Endothelial cell of umbilical vein (primary cell): ENCODE measurements at regions not wholly inside any gene's neighbourhood (a gene's known extent, or its start where the extent isn't known, plus 50 kb on each side); places are given as distances from the start of the nearest gene placed in this dataset.

Experiments used
- BruUV-seq: library from RNA; stranded (reverse); fragments of 400-500 nt; replicated peaks from 2 replicates; lab custom pipeline; 2021; lab: Mats Ljungman, UMichigan
- CTCF ChIA-PET: fragments of 300-600, 350-600 bp; sonication (Branson Sonifier 250); formaldehyde crosslinking; loops from one replicate; lab custom pipeline; 2021; ENCODE audit warnings: antibody characterized with exemption, inconsistent platforms; lab: Charles Lee
- POLR2A ChIA-PET: fragments of 300-600, 350-600 bp; sonication (Branson Sonifier 250); formaldehyde crosslinking; loops from one replicate; lab custom pipeline; 2021; ENCODE audit warnings: antibody characterized with exemption, inconsistent platforms; lab: Charles Lee
- DNase-seq: peaks from one replicate; pipeline ENCODE4 v3.0.0-alpha.2; 2011; ENCODE audit warnings: low read depth, low spot score
- FAIRE-seq: peaks from 2 replicates; lab custom pipeline; 2011; peaks lifted over from hg19 to GRCh38; lab: Jason Lieb, UNC
- H2AFZ ChIP-seq: 2 replicates; pipeline ENCODE4 v1.6.0; 2012; ENCODE audit warnings: low read depth, low read length, control low read depth, inconsistent platforms
- H3K27ac ChIP-seq: 2 replicates; pipeline ENCODE4 v1.5.1; 2011; ENCODE audit warnings: low read depth, mild to moderate bottlenecking, control low read depth, low read length, moderate library complexity; ENCODE audit not compliant: insufficient read depth
- H3K27me3 ChIP-seq, 2 experiments: 2 replicates each; pipeline versions ENCODE4 v1.6.0 to v1.6.1; 2011; ENCODE audit warnings: low read length in 2 of 2, mixed read lengths in 1 of 2; ENCODE audit not compliant: control insufficient read depth in 2 of 2, insufficient read depth in 2 of 2
- H3K36me3 ChIP-seq, 2 experiments: 2 replicates in 1 of 2; 3 replicates in 1 of 2; pipeline ENCODE4 v1.5.1; 2011; ENCODE audit warnings: low read length in 2 of 2, mild to moderate bottlenecking in 1 of 2, moderate library complexity in 1 of 2; ENCODE audit not compliant: control insufficient read depth in 2 of 2, insufficient read depth in 2 of 2; ENCODE audit errors: extremely low read depth in 1 of 2
- H3K4me1 ChIP-seq: 3 replicates; pipeline ENCODE4 v1.5.1; 2011; ENCODE audit warnings: mild to moderate bottlenecking, low read length; ENCODE audit not compliant: control insufficient read depth, insufficient read depth; ENCODE audit errors: extremely low read depth
- H3K4me2 ChIP-seq: 2 replicates; pipeline ENCODE4 v1.6.1; 2011; ENCODE audit warnings: low read length, control low read depth, mixed read lengths; ENCODE audit not compliant: insufficient read depth
- H3K4me3 ChIP-seq, 3 experiments: fragments of 200-600 bp in 1 of 3; sonication (generic), shearing (Covaris generic) in 1 of 3; replicated peaks in 1 of 3; 2 replicates each; pipeline ENCODE4 v1.5.1; 2011 to 2016; ENCODE audit warnings: control low read depth in 3 of 3, low read length in 3 of 3, mild to moderate bottlenecking in 2 of 3, inconsistent platforms in 1 of 3, low read depth in 1 of 3, moderate library complexity in 1 of 3; ENCODE audit not compliant: insufficient read depth in 1 of 3
- H3K79me2 ChIP-seq: 2 replicates; pipeline ENCODE4 v1.6.0; 2012; ENCODE audit warnings: low read length, inconsistent platforms; ENCODE audit not compliant: control insufficient read depth, insufficient read depth
- H3K9ac ChIP-seq: replicated peaks from 2 replicates; pipeline ENCODE3; 2011; ENCODE audit warnings: low read length, control low read depth; ENCODE audit not compliant: insufficient read depth; ENCODE audit errors: extremely low read depth
- H3K9me1 ChIP-seq: replicated peaks from 3 replicates; pipeline ENCODE4 v1.6.0; 2011; ENCODE audit warnings: mild to moderate bottlenecking, low read length; ENCODE audit not compliant: control insufficient read depth, insufficient read depth; ENCODE audit errors: extremely low read depth
- H3K9me3 ChIP-seq: replicated peaks from 2 replicates; pipeline ENCODE4 v1.5.1; 2012; ENCODE audit warnings: low read length, inconsistent platforms; ENCODE audit not compliant: control insufficient read depth, insufficient read depth
- H4K20me1 ChIP-seq: replicated peaks from 2 replicates; pipeline ENCODE3; 2011; ENCODE audit warnings: mild to moderate bottlenecking, low read length; ENCODE audit not compliant: control insufficient read depth, insufficient read depth; ENCODE audit errors: extremely low read depth
- CTCF ChIP-seq, 2 donors: IDR thresholded peaks; 1 replicate in 1 of 2; 2 replicates in 1 of 2; pipeline ENCODE4 v1.5.1; 2011; ENCODE audit warnings: low read length in 2 of 2, mild to moderate bottlenecking in 2 of 2, moderate library complexity in 2 of 2, control low read depth in 1 of 2, inconsistent platforms in 1 of 2, low read depth in 1 of 2; ENCODE audit not compliant: insufficient read depth in 1 of 2; ENCODE audit errors: extremely low read depth in 1 of 2
- EZH2 ChIP-seq: IDR thresholded peaks from 2 replicates; pipeline ENCODE4 v1.6.1; 2012; ENCODE audit warnings: borderline replicate concordance, low read depth, mild to moderate bottlenecking, moderate library complexity, low read length, inconsistent platforms; ENCODE audit not compliant: severe bottlenecking
- FOS ChIP-seq: IDR thresholded peaks from 2 replicates; pipeline ENCODE4 v1.6.1; 2011; ENCODE audit warnings: mild to moderate bottlenecking, low read length, moderate library complexity, borderline replicate concordance; ENCODE audit not compliant: insufficient read depth
- GATA2 ChIP-seq: IDR thresholded peaks from 2 replicates; pipeline ENCODE4 v1.7.0; 2011; ENCODE audit warnings: low read depth, mild to moderate bottlenecking, moderate library complexity, mixed read lengths, low read length; ENCODE audit not compliant: insufficient read length, insufficient read depth
- JUN ChIP-seq: IDR thresholded peaks from 2 replicates; pipeline ENCODE4 v1.6.1; 2011; ENCODE audit warnings: borderline replicate concordance, low read depth; ENCODE audit not compliant: insufficient read length, insufficient read depth
- MAX ChIP-seq: IDR thresholded peaks from 2 replicates; pipeline ENCODE4 v1.6.1; 2011; ENCODE audit not compliant: insufficient read depth, insufficient read length
- MYC ChIP-seq: IDR thresholded peaks from one replicate; pipeline ENCODE4 v1.6.1; 2011; ENCODE audit warnings: mild to moderate bottlenecking, low read depth, low read length
- POLR2A ChIP-seq: IDR thresholded peaks from 2 replicates; pipeline ENCODE4 v1.6.1; 2012; ENCODE audit warnings: low read depth, mild to moderate bottlenecking, control low read depth, low read length
- POLR2AphosphoS5 ChIP-seq: IDR thresholded peaks from 2 replicates; pipeline ENCODE4 v1.6.1; 2012; ENCODE audit warnings: low read depth, mild to moderate bottlenecking, control low read depth, low read length, moderate library complexity; ENCODE audit not compliant: insufficient read depth
- dilution Hi-C: fragments of 300-500 bp; cut with MboI; formaldehyde crosslinking; loops from one replicate; pipeline ENCODE4 v1.15.0; 2019; ENCODE audit warnings: low sequenced_read_pairs; ENCODE audit not compliant: extremely low pct_ligation_motif_present
- intact Hi-C: fragments of 100-400 bp; cut with micrococcal nuclease; formaldehyde crosslinking; loops from one replicate; pipeline ENCODE4 v1.10.0; 2022

- H3K9ac ChIP-seq, result no peak overlapping the region
- H3K4me3 ChIP-seq, result no peak overlapping the region
- no peaks in the 10 kb centered on the region for H3K4me1 ChIP-seq
- H3K9me3 ChIP-seq, result no peaks in the 10 kb centered on the region
- H3K9me1 ChIP-seq, result no peaks in the 10 kb centered on the region
- CTCF ChIA-PET, result no interaction called here
- dilution Hi-C loops, result no loop called here
- POLR2A ChIA-PET, result no interaction called here
- no peak overlapping the region for H3K27ac ChIP-seq
- DNase-seq (no peak), FAIRE-seq (no peak)
- H4K20me1 ChIP-seq, result no peaks in the 10 kb centered on the region
- H2AFZ ChIP-seq, result no peak overlapping the region
- BruUV-seq, result no TSS peak
- H3K79me2 ChIP-seq, result no peaks in the 10 kb centered on the region
- no peaks in the 10 kb centered on the region for H3K36me3 ChIP-seq
- no peak overlapping the region for H3K4me2 ChIP-seq
- TF ChIP-seq POLR2A (no peak), FOS (no peak), MAX (no peak), MYC (no peak), CTCF (IDR thresholded peaks at IDR 0.05; ENCODE audit: extremely low read depth in 1 of 2, insufficient read depth in 1 of 2, low read depth in 1 of 2, low read length in 2 of 2) (no peak), JUN (no peak), GATA2 (no peak), EZH2 (no peak), POLR2AphosphoS5 (no peak)
- intact Hi-C loops, result loop anchor here (10.0 kb wide), 1 partner anchor 321 kb away; no protein-coding TSS in a partner anchor
- no peaks in the 10 kb centered on the region for H3K27me3 ChIP-seq
Observed at GRCh38 chr7:84865560-84865959, 321.3 kb downstream of the SEMA3D start.
